ENCODE measurements at regions not wholly inside any gene's neighbourhood (a gene's known extent, or its start where the extent isn't known, plus 50 kb on each side); places are given as distances from the start of the nearest gene placed in this dataset.
A peak's percentile ranks its signal among the peaks of the same experiment; 100 is the strongest.

GRCh38 chr5:61744690-61745619 lies 412.9 kb downstream of the ZSWIM6 start:
- DNase-seq: no peak

GRCh38 chr5:61746831-61747575 lies 414.9 kb downstream of the ZSWIM6 start:
- DNase-seq: no peak

GRCh38 chr5:61748121-61748520 lies 416.1 kb downstream of the ZSWIM6 start:
- no peak for DNase-seq

GRCh38 chr5:61748651-61749050 lies 416.6 kb downstream of the ZSWIM6 start:
- no peak for DNase-seq

- no peak for DNase-seq
Measured at GRCh38 chr5:61752588-61752987, 420.5 kb downstream of the ZSWIM6 start.

GRCh38 chr5:61754792-61755191 lies 422.7 kb downstream of the ZSWIM6 start:
- no peak for DNase-seq

- no peak for DNase-seq
Measured at GRCh38 chr5:61755726-61756222, 423.7 kb downstream of the ZSWIM6 start.

GRCh38 chr5:61758711-61759110 lies 426.7 kb downstream of the ZSWIM6 start:
- no peak for DNase-seq

- no peak for DNase-seq
Measured at GRCh38 chr5:61765471-61765870, 433.4 kb downstream of the ZSWIM6 start.

GRCh38 chr5:61766141-61766540 lies 434.1 kb downstream of the ZSWIM6 start:
- no peak for DNase-seq

GRCh38 chr5:61767231-61768080 lies 435.4 kb downstream of the ZSWIM6 start:
- no peak for DNase-seq

- peak; percentile 18 for DNase-seq
Measured at GRCh38 chr5:61768692-61769281, 436.7 kb downstream of the ZSWIM6 start.

- DNase-seq: no peak
Measured at GRCh38 chr5:61771062-61771461, 439.0 kb downstream of the ZSWIM6 start.

- no peak for DNase-seq
Measured at GRCh38 chr5:61771808-61772207, 439.8 kb downstream of the ZSWIM6 start.

- DNase-seq: no peak
Measured at GRCh38 chr5:61775901-61776300, 443.8 kb downstream of the ZSWIM6 start.

GRCh38 chr5:61777292-61777691 lies 445.2 kb downstream of the ZSWIM6 start:
- DNase-seq: no peak

- no peak for DNase-seq
Measured at GRCh38 chr5:61779743-61780142, 447.7 kb downstream of the ZSWIM6 start.

- DNase-seq: no peak
Measured at GRCh38 chr5:61783481-61783880, 451.4 kb downstream of the ZSWIM6 start.

- no peak for DNase-seq
Measured at GRCh38 chr5:61784341-61784740, 452.3 kb downstream of the ZSWIM6 start.

- DNase-seq: no peak
Measured at GRCh38 chr5:61788548-61788947, 456.5 kb downstream of the ZSWIM6 start.

- no peak for DNase-seq
Measured at GRCh38 chr5:61790007-61790406, 457.9 kb downstream of the ZSWIM6 start.

- DNase-seq: no peak
Measured at GRCh38 chr5:61790678-61791077, 458.6 kb downstream of the ZSWIM6 start.
